GM23338 (cell line): ENCODE measurements at regions not wholly inside any gene's neighbourhood (a gene's known extent, or its start where the extent isn't known, plus 50 kb on each side); places are given as distances from the start of the nearest gene placed in this dataset.

Experiments
- ATAC-seq: fragments of 200-7000 bp; cut with Tn5 transposase; 3 replicates; pipeline ENCODE4 v1.9.1; 2020
- DNase-seq: peaks from one replicate; pipeline ENCODE4 v3.0.0-alpha.2; 2015; ENCODE audit warnings: low spot score
- H2AFZ ChIP-seq: fragments of 200-600 bp; sonication (generic); 2 replicates; pipeline ENCODE4 v1.8.0; 2016; ENCODE audit warnings: antibody characterized with exemption, mild to moderate bottlenecking, moderate library complexity
- H3F3A ChIP-seq: fragments of 200-600 bp; sonication (generic); replicated peaks from 2 replicates; pipeline ENCODE4 v1.8.0; 2017; ENCODE audit warnings: antibody characterized with exemption, mixed run types, low read depth
- H3K27ac ChIP-seq: fragments of 200-600 bp; sonication (generic); 2 replicates; pipeline ENCODE4 v1.6.1; 2016; ENCODE audit warnings: low read depth
- H3K27me3 ChIP-seq: fragments of 200-600 bp; sonication (generic); 2 replicates; pipeline ENCODE4 v1.8.0; 2016; ENCODE audit warnings: mild to moderate bottlenecking, mixed run types, moderate library complexity; ENCODE audit not compliant: insufficient read depth
- H3K36me3 ChIP-seq: fragments of 200-600 bp; sonication (generic); 2 replicates; pipeline ENCODE4 v1.8.0; 2016; ENCODE audit warnings: mild to moderate bottlenecking; ENCODE audit not compliant: insufficient read depth
- H3K4me1 ChIP-seq: fragments of 200-600 bp; sonication (generic); 2 replicates; pipeline ENCODE4 v1.8.0; 2016; ENCODE audit warnings: mild to moderate bottlenecking, moderate library complexity; ENCODE audit not compliant: insufficient read depth
- H3K4me2 ChIP-seq: fragments of 200-600 bp; sonication (generic); 2 replicates; pipeline ENCODE4 v1.7.1; 2017; ENCODE audit warnings: mixed run types
- H3K4me3 ChIP-seq: fragments of 200-600 bp; sonication (generic); 2 replicates; pipeline ENCODE4 v1.6.1; 2016; ENCODE audit warnings: mixed run types
- H3K79me2 ChIP-seq: fragments of 200-600 bp; sonication (generic); replicated peaks from 2 replicates; pipeline ENCODE4 v1.8.0; 2017; ENCODE audit warnings: mild to moderate bottlenecking; ENCODE audit not compliant: insufficient read depth
- H3K9me2 ChIP-seq: fragments of 200-600 bp; sonication (generic); 2 replicates; pipeline ENCODE4 v1.8.0; 2017; ENCODE audit not compliant: insufficient read depth
- H4K20me1 ChIP-seq: fragments of 200-600 bp; sonication (generic); replicated peaks from 2 replicates; pipeline ENCODE4 v1.8.0; 2017; ENCODE audit warnings: mild to moderate bottlenecking; ENCODE audit not compliant: insufficient read depth
- H3K27ac Mint-ChIP-seq: 2 replicates; pipeline ENCODE4 v1.8.0; 2020; ENCODE audit warnings: inconsistent platforms, mild to moderate bottlenecking, moderate library complexity, mixed read lengths
- H3K27me3 Mint-ChIP-seq: 3 replicates; pipeline ENCODE4 v1.8.0; 2022; ENCODE audit warnings: low read depth, mild to moderate bottlenecking, moderate library complexity, mixed read lengths, inconsistent platforms; ENCODE audit not compliant: insufficient read depth, poor library complexity
- H3K36me3 Mint-ChIP-seq: 3 replicates; pipeline ENCODE4 v1.8.0; 2021; ENCODE audit warnings: low read depth, mild to moderate bottlenecking, inconsistent platforms, moderate library complexity, mixed read lengths
- H3K4me1 Mint-ChIP-seq: 3 replicates; pipeline ENCODE4 v1.8.0; 2020; ENCODE audit warnings: mild to moderate bottlenecking, inconsistent platforms, mixed read lengths
- H3K4me3 Mint-ChIP-seq: 3 replicates; pipeline ENCODE4 v1.8.0; 2021; ENCODE audit warnings: moderate library complexity, mild to moderate bottlenecking, inconsistent platforms, mixed read lengths
- H3K9me3 Mint-ChIP-seq: 3 replicates; pipeline ENCODE4 v1.8.0; 2020; ENCODE audit warnings: moderate library complexity, mild to moderate bottlenecking, inconsistent platforms, mixed read lengths
- CTCF ChIP-seq, 2 experiments: fragments of 200-600 bp in 1 of 2; sonication (generic) in 1 of 2; conservative IDR thresholded peaks; 2 replicates each; pipeline versions ENCODE4 v1.5.1 to v1.6.1; 2016 to 2017; ENCODE audit warnings: antibody characterized with exemption in 2 of 2, low read depth in 2 of 2, mild to moderate bottlenecking in 2 of 2, moderate library complexity in 1 of 2
- EZH2 ChIP-seq: fragments of 200-600 bp; sonication (generic); IDR thresholded peaks from one replicate; pipeline ENCODE4 v1.8.0; 2017; ENCODE audit warnings: antibody characterized with exemption, mild to moderate bottlenecking, low read depth; ENCODE audit not compliant: unreplicated experiment
- STAT1 ChIP-seq: IDR thresholded peaks from one replicate; pipeline ENCODE4 v1.6.1; 2016; ENCODE audit warnings: antibody characterized with exemption; ENCODE audit not compliant: unreplicated experiment
- ZNF462 ChIP-seq: fragments of 250-450 bp; sonication (Bioruptor Pico); IDR thresholded peaks from 2 replicates; pipeline ENCODE4 v1.5.0; 2020; ENCODE audit warnings: mild to moderate bottlenecking, moderate library complexity

- Histone ChIP-seq H3K9me2 (0 out of 2 replicates have a peak, but pooled peaks cover under 1% of the 10 kb centered on the region), H2AFZ (no peak overlapping the region)
- no peak for ATAC-seq
Observed at GRCh38 chr14:34161351-34162082, 210.6 kb upstream of the EGLN3 start.

More at GRCh38 chr14:34161351-34162082, 210.6 kb upstream of the EGLN3 start:
- H4K20me1 ChIP-seq = no peaks in the 10 kb centered on the region
- H3F3A ChIP-seq = no peaks in the 10 kb centered on the region
- H3K4me1 ChIP-seq = no peaks in the 10 kb centered on the region
- no peak overlapping the region for H3K4me2 ChIP-seq
- DNase-seq = no peak
- no peaks in the 10 kb centered on the region for H3K27me3 ChIP-seq
- no peaks in the 10 kb centered on the region; the same call in 2 of the 3 replicates for H3K9me3 Mint-ChIP-seq
- no peaks in the 10 kb centered on the region for H3K4me1 Mint-ChIP-seq
- no peaks in the 10 kb centered on the region for H3K27me3 Mint-ChIP-seq
- no peak overlapping the region for H3K4me3 Mint-ChIP-seq
- H3K4me3 ChIP-seq = no peak overlapping the region
- no peak overlapping the region for H3K27ac Mint-ChIP-seq
- no peaks in the 10 kb centered on the region for H3K79me2 ChIP-seq
- no peaks in the 10 kb centered on the region for H3K36me3 Mint-ChIP-seq
- TF ChIP-seq EZH2 (no peak), ZNF462 (no peak), STAT1 (no peak), CTCF (conservative IDR thresholded peaks at IDR 0.05; ENCODE audit: low read depth in 2 of 2) (no peak)
- no peaks in the 10 kb centered on the region for H3K36me3 ChIP-seq
- no peak overlapping the region for H3K27ac ChIP-seq
